Daoy (cell line): ENCODE measurements at regions not wholly inside any gene's neighbourhood (a gene's known extent, or its start where the extent isn't known, plus 50 kb on each side); places are given as distances from the start of the nearest gene placed in this dataset.

Experiments used
- DNase-seq: peaks from one replicate; pipeline ENCODE4 v3.0.0-alpha.2; 2015; ENCODE audit warnings: low read depth

GRCh38 chr16:86363057-86363490 is 147.3 kb upstream of the FOXF1 start:
- peak; percentile 91 for DNase-seq

- peak; percentile 26 for DNase-seq
These were observed 146.3 kb upstream of the FOXF1 start for GRCh38 chr16:86363836-86364618.

DNA sequence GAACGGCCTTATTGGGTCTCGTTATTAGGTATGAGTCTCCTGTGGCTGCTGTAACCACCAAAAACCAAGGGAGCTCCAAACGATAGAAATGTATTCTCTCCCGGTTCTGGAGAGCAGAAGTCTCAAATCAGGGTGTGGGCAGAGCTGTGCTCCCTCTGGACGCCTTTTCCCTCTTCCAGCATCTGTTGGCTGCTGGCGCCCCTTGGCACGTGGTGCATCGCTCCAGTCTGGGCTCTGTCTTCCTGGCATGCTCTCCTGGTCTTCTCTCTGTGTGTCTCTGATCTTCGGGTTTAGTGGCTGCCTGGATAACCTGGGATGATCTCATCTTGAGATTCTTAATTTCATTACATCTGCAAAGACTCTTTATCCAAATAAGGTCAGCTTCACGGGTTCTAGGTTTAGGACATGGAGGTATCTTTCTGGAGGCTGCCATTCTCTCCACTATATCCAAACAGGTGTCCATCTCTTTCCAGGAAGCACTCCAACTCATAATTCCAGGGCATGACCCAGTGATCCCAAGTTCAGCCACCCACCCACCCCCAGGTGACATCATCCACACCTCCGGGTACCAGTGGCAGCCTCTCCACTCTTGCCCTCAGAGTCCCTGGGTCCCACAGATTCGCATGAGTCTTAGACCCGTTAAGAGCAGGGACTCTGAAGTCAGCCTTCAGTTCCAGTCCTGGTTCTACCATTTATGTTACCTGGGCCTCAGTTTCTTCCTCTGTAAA is 145.5 kb upstream of the FOXF1 start:
- no peak for DNase-seq

- no peak for DNase-seq
These were observed 144.6 kb upstream of the FOXF1 start for GRCh38 chr16:86365513-86366273.

DNA sequence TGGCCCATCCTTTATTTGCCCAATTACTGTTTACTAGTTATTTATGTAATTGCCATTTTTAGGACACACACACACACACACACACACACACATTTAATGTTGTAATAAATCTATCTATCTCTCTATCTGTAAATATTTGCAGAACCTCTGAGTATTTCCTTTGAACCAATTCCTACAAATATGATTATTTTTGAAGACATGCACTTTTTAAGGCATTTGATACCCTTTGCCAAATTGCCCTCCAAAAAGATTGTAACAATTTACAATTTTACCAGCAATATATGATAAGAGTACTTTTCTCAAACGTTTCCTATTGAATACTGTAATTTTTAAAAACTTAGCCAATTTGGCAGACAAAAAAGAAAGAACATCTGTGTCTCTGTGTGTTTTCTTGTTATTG is 143.8 kb upstream of the FOXF1 start:
- DNase-seq, result no peak

- no peak for DNase-seq
These were observed 142.8 kb upstream of the FOXF1 start for GRCh38 chr16:86367291-86368072.

- DNase-seq, result no peak
These were observed 142.1 kb upstream of the FOXF1 start for GRCh38 chr16:86368261-86368660.

DNA sequence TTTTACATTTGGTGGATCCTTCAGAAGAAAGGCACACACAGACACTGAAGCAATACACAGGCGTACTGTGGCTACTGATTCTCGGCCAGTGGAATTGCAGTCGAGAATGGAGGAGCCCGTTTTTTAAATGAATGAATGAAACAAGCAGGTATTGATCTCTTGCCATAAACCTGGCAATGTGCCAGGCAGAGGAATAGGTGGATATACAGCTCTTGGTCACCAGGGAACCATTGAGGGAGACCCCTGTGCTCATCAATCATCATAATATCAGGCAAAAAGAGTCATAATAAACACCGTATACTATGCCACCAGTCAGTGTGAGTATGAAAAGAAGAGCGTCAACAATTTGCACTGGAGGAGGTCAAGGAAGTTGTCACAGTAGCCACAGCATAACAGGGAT is 140.3 kb upstream of the FOXF1 start:
- no peak for DNase-seq

GRCh38 chr16:86371083-86371803 is 139.1 kb upstream of the FOXF1 start:
- DNase-seq, result no peak

- DNase-seq, result no peak
These were observed 138.1 kb upstream of the FOXF1 start for GRCh38 chr16:86372193-86372592.

DNA sequence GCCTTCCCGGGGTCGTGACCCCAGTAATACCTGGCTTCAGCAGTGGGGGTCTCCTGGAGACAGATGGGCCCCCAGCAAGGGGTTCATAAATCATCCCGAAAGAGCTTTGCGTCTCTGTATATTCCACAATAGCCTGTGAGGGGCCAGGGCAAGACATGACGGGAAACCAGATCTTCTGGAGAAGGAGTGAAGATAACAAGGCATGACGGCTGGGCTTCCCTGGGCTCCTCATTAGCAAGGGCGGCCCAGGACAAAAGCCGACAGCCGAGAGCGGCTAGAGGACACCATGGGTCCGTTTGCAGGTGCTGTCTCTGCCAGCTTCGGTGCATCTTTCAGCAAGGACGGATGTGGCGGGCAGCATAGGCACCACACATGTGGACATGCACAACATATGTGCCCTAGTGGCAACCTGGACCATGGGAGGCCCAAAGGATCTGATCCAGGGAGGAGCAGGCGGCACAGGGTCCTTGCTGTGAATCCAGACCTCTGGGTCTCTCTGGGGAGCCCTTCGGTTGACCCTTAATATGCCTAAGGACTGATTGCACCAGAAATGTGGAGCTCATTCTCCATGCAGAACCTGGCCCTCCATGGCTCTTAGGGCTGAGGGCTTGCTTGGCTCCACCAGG is 136.9 kb upstream of the FOXF1 start:
- DNase-seq, result no peak

DNA sequence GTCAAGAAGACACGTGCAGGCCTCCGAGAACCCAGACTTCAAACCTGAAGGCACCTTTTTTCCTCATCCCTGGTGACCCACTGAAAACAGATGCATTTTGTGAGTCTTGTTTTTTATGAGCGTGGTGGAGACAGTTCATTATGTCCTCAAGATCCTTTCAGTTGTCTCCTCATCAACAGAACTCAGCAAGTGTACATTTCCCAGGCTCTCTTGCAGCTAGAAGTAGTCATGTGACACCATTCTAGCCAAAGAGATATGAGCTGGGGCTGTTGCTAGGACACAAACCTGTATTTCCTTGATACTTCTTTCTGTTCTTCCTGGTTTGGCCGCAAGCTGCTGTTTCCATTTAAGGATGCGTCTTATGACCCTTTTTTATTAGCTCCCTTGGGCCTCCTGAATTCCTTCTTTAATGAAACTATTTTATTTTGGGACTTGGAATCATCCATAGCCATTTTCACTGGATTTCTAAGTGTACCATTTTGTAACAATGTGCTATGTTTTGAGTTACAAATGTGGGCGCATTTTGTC is 135.7 kb upstream of the FOXF1 start:
- no peak for DNase-seq

- DNase-seq, result peak; percentile 65
These were observed 135.0 kb upstream of the FOXF1 start for GRCh38 chr16:86375364-86375763.

GRCh38 chr16:86375851-86376250 is 134.5 kb upstream of the FOXF1 start:
- DNase-seq, result no peak

DNA sequence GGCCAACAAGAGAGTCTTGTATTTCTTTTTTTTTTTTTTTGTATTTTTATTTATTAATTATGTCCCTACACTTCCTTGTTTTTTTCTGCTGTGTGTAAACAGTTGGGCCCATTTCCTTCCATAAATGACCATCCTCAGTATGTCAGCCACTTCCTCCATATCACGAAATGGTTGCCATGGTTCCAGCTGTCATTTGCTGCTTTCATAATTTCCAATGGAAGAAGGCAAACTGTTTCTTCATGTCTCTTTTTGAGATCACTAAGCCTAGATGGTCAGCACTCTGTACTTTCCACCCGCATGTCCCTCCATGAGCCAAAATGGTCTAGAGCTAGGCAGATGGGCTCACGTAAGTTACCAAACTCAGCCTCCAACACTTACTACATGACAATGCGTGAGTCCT is 133.5 kb upstream of the FOXF1 start:
- DNase-seq, result no peak

- no peak for DNase-seq
These were observed 132.9 kb upstream of the FOXF1 start for GRCh38 chr16:86377251-86378022.

- no peak for DNase-seq
These were observed 132.2 kb upstream of the FOXF1 start for GRCh38 chr16:86378128-86378527.

DNA sequence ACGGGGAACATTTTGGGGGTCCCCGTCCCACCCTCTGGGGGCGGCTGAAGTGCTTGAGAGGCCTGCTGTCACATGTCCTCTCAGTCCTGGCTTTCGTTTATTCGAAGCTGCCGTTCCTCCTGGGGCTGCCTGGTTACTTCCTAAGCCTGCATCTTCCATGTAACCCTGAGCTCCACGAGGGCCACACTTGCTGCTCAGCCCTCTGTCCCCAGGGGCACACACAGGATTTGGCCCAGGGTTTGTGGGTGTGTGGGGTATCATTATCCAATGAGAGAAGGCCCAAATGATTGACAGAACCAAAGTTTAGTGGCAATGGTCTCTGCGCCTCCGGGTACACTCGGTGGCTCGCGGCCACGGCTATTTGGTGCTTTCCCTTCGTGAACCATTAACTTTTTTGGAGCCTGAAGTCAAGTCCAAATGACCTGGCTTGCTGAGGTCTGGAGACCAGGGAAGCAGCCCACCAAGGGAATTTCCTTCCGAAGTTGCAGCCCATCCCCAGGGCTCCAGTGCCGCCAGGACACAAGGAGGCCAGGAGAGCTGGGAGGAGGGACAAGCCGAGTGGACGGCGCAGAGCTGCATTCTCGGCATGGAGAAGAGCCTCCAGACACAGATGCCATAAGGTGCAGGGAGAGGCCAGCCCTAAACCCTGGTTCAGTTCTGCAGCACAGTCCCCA is 131.4 kb upstream of the FOXF1 start:
- no peak for DNase-seq

DNA sequence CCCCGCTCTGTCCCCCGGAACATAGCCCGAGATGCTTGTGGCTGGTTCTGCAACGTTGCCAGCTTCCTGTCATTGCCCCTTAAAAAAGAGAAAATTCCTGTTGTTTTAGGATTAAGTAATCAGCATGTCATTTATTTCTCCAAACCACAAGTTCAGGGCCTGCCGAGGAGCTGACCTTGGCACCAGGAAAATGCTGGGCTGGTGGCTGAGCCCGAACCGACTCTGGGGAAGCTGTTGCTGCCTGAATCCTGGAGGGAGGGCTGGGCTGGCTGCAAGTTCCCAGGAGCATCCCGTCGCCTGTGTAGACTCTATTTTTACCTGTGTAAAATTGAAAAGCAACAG is 130.9 kb upstream of the FOXF1 start:
- peak; percentile 34 for DNase-seq
